ENCODE measurements at regions not wholly inside any gene's neighbourhood (a gene's known extent, or its start where the extent isn't known, plus 50 kb on each side); places are given as distances from the start of the nearest gene placed in this dataset.

- H3K27ac ChIP-seq = no peak overlapping the region
- TF ChIP-seq ZFX (IDR thresholded peaks at IDR 0.05) (no peak), CTCF (conservative IDR thresholded peaks at IDR 0.05) (no peak)
Measured at GRCh38 chr3:74801924-74802323, 187.5 kb upstream of the CNTN3 start.

- TF ChIP-seq ZFX (IDR thresholded peaks at IDR 0.05) = no peak
- TF ChIP-seq CTCF (conservative IDR thresholded peaks at IDR 0.05) = no peak
- H3K27ac ChIP-seq = no peak overlapping the region
Measured at GRCh38 chr3:74789111-74789510, 174.7 kb upstream of the CNTN3 start.

- H3K27ac ChIP-seq = no peak overlapping the region
- TF ChIP-seq CTCF (conservative IDR thresholded peaks at IDR 0.05) = no peak
- no peak for TF ChIP-seq ZFX (IDR thresholded peaks at IDR 0.05)
Measured at GRCh38 chr3:74787011-74787410, 172.6 kb upstream of the CNTN3 start.

- no peak for TF ChIP-seq ZFX (IDR thresholded peaks at IDR 0.05)
- TF ChIP-seq CTCF (conservative IDR thresholded peaks at IDR 0.05) = no peak
- no peak overlapping the region for H3K27ac ChIP-seq
Measured at GRCh38 chr3:74771401-74771800, 156.9 kb upstream of the CNTN3 start.

- no peak for TF ChIP-seq CTCF (conservative IDR thresholded peaks at IDR 0.05)
- TF ChIP-seq ZFX (IDR thresholded peaks at IDR 0.05) = no peak
- H3K27ac ChIP-seq = no peak overlapping the region
Measured at GRCh38 chr3:74768010-74768409, 153.6 kb upstream of the CNTN3 start.

- H3K27ac ChIP-seq = no peak overlapping the region
- TF ChIP-seq ZFX (IDR thresholded peaks at IDR 0.05) (no peak), CTCF (conservative IDR thresholded peaks at IDR 0.05) (no peak)
Measured at GRCh38 chr3:74766405-74766804, 151.9 kb upstream of the CNTN3 start.

GRCh38 chr3:74763830-74764229 lies 149.4 kb upstream of the CNTN3 start:
- TF ChIP-seq ZFX (IDR thresholded peaks at IDR 0.05) = no peak
- no peak for TF ChIP-seq CTCF (conservative IDR thresholded peaks at IDR 0.05)
- no peak overlapping the region for H3K27ac ChIP-seq
